ENCODE measurements at regions not wholly inside any gene's neighbourhood (a gene's known extent, or its start where the extent isn't known, plus 50 kb on each side); places are given as distances from the start of the nearest gene placed in this dataset.
A peak's percentile ranks its signal among the peaks of the same experiment; 100 is the strongest.
"Not testable (repeated sequence)": the region's sequence is repeated elsewhere in the genome, so short reads cannot be mapped to it uniquely, and the experiment has no call there.

DNA sequence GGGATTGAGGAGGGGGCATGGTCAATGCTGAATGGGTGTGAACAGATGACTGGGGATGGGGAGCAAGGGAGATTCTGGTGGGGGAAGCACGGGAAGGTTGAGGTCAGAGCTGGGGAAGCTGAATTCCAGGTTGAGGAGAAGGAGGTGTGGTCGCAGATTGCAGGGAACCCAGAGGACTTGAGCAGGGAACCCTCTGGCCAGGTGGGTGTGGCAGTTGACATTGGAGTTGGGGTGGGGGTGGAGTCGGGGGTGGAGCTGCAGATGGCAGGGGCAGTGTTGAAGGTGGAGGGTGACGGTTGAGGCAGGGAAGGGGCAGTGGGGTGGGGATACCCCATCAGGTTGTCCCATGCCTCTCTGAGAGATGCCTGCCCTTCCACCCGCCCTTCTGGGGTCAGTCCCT lies 94.7 kb downstream of the WTIP start:
- H3K36me3 ChIP-seq: no peaks in the 10 kb centered on the region
- H3K27me3 ChIP-seq: peaks cover 0 to 3% (median 0%) of the 10 kb centered on the region in 9 donors
- H3K4me1 ChIP-seq: peaks cover 0 to 9% (median 0%) of the 10 kb centered on the region in 12 donors
- no peak overlapping the region for H3K4me3 ChIP-seq
- H3K9me3 ChIP-seq: peaks cover 0 to 14% (median 0%) of the 10 kb centered on the region in 12 donors
- TF ChIP-seq CTCF (IDR thresholded peaks at IDR 0.05) (no peak), POLR2A (IDR thresholded peaks at IDR 0.05) (no peak)
- intact Hi-C loops (cut with DNase I): no loop called here
- DNase-seq (no peak), ATAC-seq (no peak)
- 87 to 97% (median 92%) methylated on average over 5 of the region's 5 CpGs for WGBS, 4 donors
- no peak overlapping the region for H3K27ac ChIP-seq

GRCh38 chr19:34575206-34575605 lies 93.6 kb downstream of the WTIP start:
- intact Hi-C loops (cut with DNase I): no loop called here
- DNase-seq (no peak), ATAC-seq (no peak)
- H3K4me1 ChIP-seq: peaks cover 0 to 9% (median 0%) of the 10 kb centered on the region in 12 donors
- no peaks in the 10 kb centered on the region for H3K36me3 ChIP-seq
- H3K9me3 ChIP-seq: peaks cover 0 to 25% (median 9%) of the 10 kb centered on the region in 12 donors
- H3K4me3 ChIP-seq: no peak overlapping the region
- TF ChIP-seq CTCF (IDR thresholded peaks at IDR 0.05) (no peak), POLR2A (IDR thresholded peaks at IDR 0.05) (no peak)
- H3K27me3 ChIP-seq: peaks cover 0 to 3% (median 0%) of the 10 kb centered on the region in 9 donors
- 84 to 100% (median 90%) methylated on average over 1 to 20 of the region's 20 CpGs for WGBS, 4 donors
- no peak overlapping the region for H3K27ac ChIP-seq

GRCh38 chr19:34574704-34575103 lies 93.1 kb downstream of the WTIP start:
- 86 to 96% (median 90%) methylated on average over 3 of the region's 3 CpGs for WGBS, 4 donors
- H3K36me3 ChIP-seq: no peaks in the 10 kb centered on the region
- no peak overlapping the region for H3K4me3 ChIP-seq
- no peak for TF ChIP-seq CTCF (IDR thresholded peaks at IDR 0.05)
- intact Hi-C loops (cut with DNase I): no loop called here
- DNase-seq (no peak), ATAC-seq (no peak)
- H3K27ac ChIP-seq: no peak overlapping the region
- H3K4me1 ChIP-seq: peaks cover 0 to 9% (median 0%) of the 10 kb centered on the region in 12 donors
- peaks cover 0 to 30% (median 13%) of the 10 kb centered on the region in 12 donors for H3K9me3 ChIP-seq
- peaks cover 0 to 3% (median 0%) of the 10 kb centered on the region in 9 donors for H3K27me3 ChIP-seq

DNA sequence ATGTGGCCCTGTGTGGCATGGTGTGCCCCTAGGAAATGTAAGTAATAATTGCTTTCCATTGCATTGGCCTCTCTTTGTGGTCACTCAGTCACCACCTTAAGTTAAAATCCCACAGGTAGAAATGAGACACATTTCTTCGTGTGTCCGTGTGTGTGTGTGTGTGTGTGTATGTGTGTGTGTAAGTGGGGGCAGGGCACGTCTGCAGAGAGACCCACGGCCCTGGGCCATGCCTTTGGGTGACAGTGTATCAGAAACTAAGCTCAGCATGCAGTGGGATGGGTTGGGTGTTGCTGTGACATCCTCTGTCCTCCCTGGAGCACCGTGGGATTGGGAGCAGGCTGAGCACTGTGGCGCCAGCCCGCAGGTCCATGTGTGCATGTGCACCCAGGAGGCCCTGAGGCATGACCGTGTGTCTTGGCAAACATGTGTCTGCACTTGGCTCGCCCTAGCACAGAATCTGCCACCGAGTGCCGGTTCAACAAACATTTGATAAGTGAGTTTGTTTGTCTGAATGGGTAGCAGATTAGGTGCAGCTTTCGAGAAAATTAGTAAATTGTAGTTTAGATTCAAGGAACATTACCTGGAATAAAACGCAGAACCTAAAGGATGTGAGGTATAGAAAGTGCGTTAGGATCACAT lies 91.8 kb downstream of the WTIP start:
- no peak overlapping the region for H3K4me3 ChIP-seq
- H3K9me3 ChIP-seq: peaks cover 0 to 38% (median 17%) of the 10 kb centered on the region in 12 donors
- no peak overlapping the region for H3K27ac ChIP-seq
- no peaks in the 10 kb centered on the region for H3K36me3 ChIP-seq
- peak in 1 of 4 donors; percentile 54 for ATAC-seq
- intact Hi-C loops (cut with DNase I): no loop called here
- WGBS, 4 donors: 72 to 83% (median 75%) methylated on average over 13 to 14 of the region's 14 CpGs
- no peaks in the 10 kb centered on the region for H3K27me3 ChIP-seq
- TF ChIP-seq CTCF (IDR thresholded peaks at IDR 0.05): no peak
- no peak for TF ChIP-seq POLR2A (IDR thresholded peaks at IDR 0.05)
- DNase-seq: no peak
- peaks cover 0 to 9% (median 0%) of the 10 kb centered on the region in 12 donors for H3K4me1 ChIP-seq

- H3K36me3 ChIP-seq; intact Hi-C loops (cut with DNase I); ATAC-seq; DNase-seq; H3K4me3 ChIP-seq; H3K27ac ChIP-seq; H3K4me1 ChIP-seq; H3K27me3 ChIP-seq: not testable (repeated sequence)
- peaks cover 0 to 42% (median 17%) of the 10 kb centered on the region in 12 donors for H3K9me3 ChIP-seq
- WGBS, 4 donors: 87 to 90% (median 88%) methylated on average over 6 of the region's 6 CpGs
Observed at GRCh38 chr19:34570140-34570539, 88.6 kb downstream of the WTIP start.

- H3K27ac ChIP-seq; H3K36me3 ChIP-seq; H3K4me3 ChIP-seq; intact Hi-C loops (cut with DNase I); H3K4me1 ChIP-seq; ATAC-seq; H3K27me3 ChIP-seq; DNase-seq: not testable (repeated sequence)
- peaks cover 0 to 16% (median 0%) of the 10 kb centered on the region in 12 donors for H3K9me3 ChIP-seq
- WGBS, 4 donors: 61 to 83% (median 76%) methylated on average over 3 of the region's 3 CpGs
Observed at GRCh38 chr19:34562344-34562743, 80.8 kb downstream of the WTIP start.
